Esophagus squamous epithelium (tissue), 5 donors: ENCODE measurements at regions not wholly inside any gene's neighbourhood (a gene's known extent, or its start where the extent isn't known, plus 50 kb on each side); places are given as distances from the start of the nearest gene placed in this dataset.
"Not testable (repeated sequence)": the region's sequence is repeated elsewhere in the genome, so short reads cannot be mapped to it uniquely, and the experiment has no call there.

Experiments used
- DNase-seq: peaks from one replicate; lab custom pipeline; 2025; lab: John Stamatoyannopoulos, UW
- H3K27ac ChIP-seq, 4 donors: fragments of 200-600 bp; sonication (generic); one replicate each; pipeline ENCODE4 v1.5.1; 2016 to 2019; ENCODE audit warnings: mild to moderate bottlenecking in 1 of 4
- H3K27me3 ChIP-seq, 4 donors: fragments of 200-600 bp; sonication (generic); 1 replicate in 3 of 4; 2 replicates in 1 of 4; pipeline versions ENCODE4 v1.5.1 to v1.6.0; 2017 to 2021; ENCODE audit warnings: antibody characterized with exemption in 1 of 4
- H3K36me3 ChIP-seq, 3 donors: fragments of 200-600 bp; sonication (generic); one replicate each; pipeline ENCODE4 v1.5.1; 2016 to 2019
- H3K4me1 ChIP-seq, 3 donors: fragments of 200-600 bp; sonication (generic); one replicate each; pipeline ENCODE4 v1.5.1; 2017 to 2019
- H3K4me3 ChIP-seq, 4 donors: fragments of 200-600 bp; sonication (generic); 1 replicate in 3 of 4; 2 replicates in 1 of 4; pipeline ENCODE4 v1.5.1; 2016 to 2019; ENCODE audit warnings: mild to moderate bottlenecking in 2 of 4, moderate library complexity in 1 of 4
- H3K9me3 ChIP-seq, 3 donors: fragments of 200-600 bp; sonication (generic); one replicate each; pipeline ENCODE4 v1.5.1; 2016 to 2019
- POLR2A ChIP-seq, 4 donors: fragments of 450-650 bp; IDR thresholded peaks; one replicate each; pipeline ENCODE4 v1.6.1; 2017; ENCODE audit warnings: antibody characterized with exemption in 4 of 4, mild to moderate bottlenecking in 4 of 4, moderate library complexity in 3 of 4
- WGBS, 2 donors: methylation state at CpG; one replicate each; pipeline ENCODE4 v1.1.5; 2018; 5-methylcytosine and 5-hydroxymethylcytosine counted together
- intact Hi-C: fragments of 100-400 bp; cut with DNase I; formaldehyde crosslinking; loops from one replicate; pipeline ENCODE4 v1.15.0; 2022
- TF ChIP-seq, protein P1 (sequence below), 6 experiments: fragments of 450-650 bp in 4 of 6; fragments of 200-600 bp in 2 of 6; sonication (generic) in 2 of 6; IDR thresholded peaks; one replicate each; pipeline ENCODE4 v1.5.1; 2016 to 2019; ENCODE audit warnings: antibody characterized with exemption in 6 of 6, mild to moderate bottlenecking in 4 of 6, moderate library complexity in 4 of 6
- donor health status: DM: yes; HTN: yes; CAD: no.

DNA sequence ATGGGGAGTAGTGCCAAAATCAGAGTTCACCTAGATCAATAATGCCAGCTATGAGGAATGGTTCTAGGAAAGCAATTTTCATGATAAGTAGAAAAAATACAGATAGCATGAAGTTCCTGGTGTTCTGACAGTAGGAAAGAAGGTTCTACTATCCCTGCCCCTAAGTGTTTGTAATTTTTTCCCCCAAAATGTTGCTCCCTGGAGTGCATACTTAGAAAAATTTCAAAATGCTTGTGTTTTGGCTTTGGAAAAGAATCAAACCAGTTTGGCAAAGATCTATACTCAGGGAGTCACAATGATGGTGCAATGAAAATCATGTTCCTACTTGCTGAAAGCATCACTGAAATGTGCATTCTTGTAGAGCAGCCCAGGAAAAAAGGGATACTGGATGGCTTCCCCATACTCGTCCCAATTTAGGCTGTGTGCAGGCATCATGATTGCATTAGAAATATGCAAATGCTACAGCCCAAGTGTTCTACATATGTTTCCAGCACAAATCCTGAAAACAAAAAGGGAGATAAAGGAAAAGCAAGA is 74.7 kb downstream of the LPAR4 start:
- no peak for DNase-seq
- Histone ChIP-seq H3K27me3 (no peaks in the 10 kb centered on the region), H3K4me1 (peaks cover 0 to 10% (median 0%) of the 10 kb centered on the region in 3 donors), H3K27ac (no peak overlapping the region), H3K9me3 (no peaks in the 10 kb centered on the region), H3K36me3 (no peaks in the 10 kb centered on the region), H3K4me3 (no peak overlapping the region)
- TF ChIP-seq POLR2A (IDR thresholded peaks at IDR 0.05), result no peak
- TF ChIP-seq, protein P1, sequence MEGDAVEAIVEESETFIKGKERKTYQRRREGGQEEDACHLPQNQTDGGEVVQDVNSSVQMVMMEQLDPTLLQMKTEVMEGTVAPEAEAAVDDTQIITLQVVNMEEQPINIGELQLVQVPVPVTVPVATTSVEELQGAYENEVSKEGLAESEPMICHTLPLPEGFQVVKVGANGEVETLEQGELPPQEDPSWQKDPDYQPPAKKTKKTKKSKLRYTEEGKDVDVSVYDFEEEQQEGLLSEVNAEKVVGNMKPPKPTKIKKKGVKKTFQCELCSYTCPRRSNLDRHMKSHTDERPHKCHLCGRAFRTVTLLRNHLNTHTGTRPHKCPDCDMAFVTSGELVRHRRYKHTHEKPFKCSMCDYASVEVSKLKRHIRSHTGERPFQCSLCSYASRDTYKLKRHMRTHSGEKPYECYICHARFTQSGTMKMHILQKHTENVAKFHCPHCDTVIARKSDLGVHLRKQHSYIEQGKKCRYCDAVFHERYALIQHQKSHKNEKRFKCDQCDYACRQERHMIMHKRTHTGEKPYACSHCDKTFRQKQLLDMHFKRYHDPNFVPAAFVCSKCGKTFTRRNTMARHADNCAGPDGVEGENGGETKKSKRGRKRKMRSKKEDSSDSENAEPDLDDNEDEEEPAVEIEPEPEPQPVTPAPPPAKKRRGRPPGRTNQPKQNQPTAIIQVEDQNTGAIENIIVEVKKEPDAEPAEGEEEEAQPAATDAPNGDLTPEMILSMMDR (IDR thresholded peaks at IDR 0.05), result no peak
- whole genome bisulfite sequencing, 2 donors, result 17 to 35% methylated on average over 1 of the region's 1 CpG
- intact Hi-C loops, result no loop called here

DNA sequence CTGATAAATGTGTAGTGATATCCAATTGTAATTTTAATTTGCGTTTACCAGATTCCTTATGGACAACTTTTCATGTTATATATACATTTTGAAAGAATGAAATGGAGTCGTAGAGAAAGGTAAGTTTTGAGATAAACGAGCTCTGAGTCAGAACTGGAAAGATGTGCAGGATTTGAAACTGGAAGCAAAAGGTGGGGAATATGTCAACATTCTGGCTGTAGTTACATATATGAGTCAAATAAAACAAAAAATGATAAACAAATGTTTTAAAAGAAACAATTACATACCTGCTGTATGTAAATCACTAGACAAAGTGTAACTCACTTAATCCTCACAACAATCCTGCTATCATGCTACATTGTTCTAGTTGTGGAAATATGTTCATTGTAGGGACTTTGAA is 84.0 kb downstream of the LPAR4 start:
- DNase-seq, result no peak
- no peaks in the 10 kb centered on the region for H3K36me3 ChIP-seq
- WGBS, 2 donors, result 60 to 78% methylated on average over 3 of the region's 3 CpGs
- no peak overlapping the region for H3K4me3 ChIP-seq
- H3K27me3 ChIP-seq, result peaks cover 0 to 3% (median 0%) of the 10 kb centered on the region in 4 donors
- H3K9me3 ChIP-seq, result no peaks in the 10 kb centered on the region
- intact Hi-C loops, result no loop called here
- no peak overlapping the region for H3K27ac ChIP-seq
- TF ChIP-seq POLR2A (IDR thresholded peaks at IDR 0.05), result no peak
- TF ChIP-seq, protein P1 (IDR thresholded peaks at IDR 0.05), result no peak
- no peaks in the 10 kb centered on the region for H3K4me1 ChIP-seq

DNA sequence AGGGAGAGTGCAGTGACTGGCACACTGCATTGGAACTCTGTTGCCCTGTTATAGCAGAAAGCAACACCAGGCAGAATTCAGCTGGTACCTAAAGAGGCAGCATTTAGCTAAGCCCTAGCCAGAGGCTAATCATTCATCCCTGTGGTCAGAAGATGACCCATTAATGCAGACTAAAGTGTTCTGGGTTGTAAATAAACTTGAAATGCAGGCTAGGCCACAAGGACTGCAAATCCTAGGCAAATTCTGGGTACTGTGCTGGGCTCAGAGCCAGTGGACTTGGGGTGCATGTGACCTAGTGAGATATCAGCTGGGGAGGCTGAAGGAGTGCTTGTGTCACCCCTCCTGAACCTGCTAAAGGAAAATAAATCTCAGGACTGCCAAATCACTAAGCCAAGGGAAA is 91.2 kb downstream of the LPAR4 start:
- Histone ChIP-seq H3K9me3 (no peaks in the 10 kb centered on the region), H3K27ac (no peak overlapping the region), H3K27me3 (no peaks in the 10 kb centered on the region), H3K4me1 (no peaks in the 10 kb centered on the region), H3K36me3 (no peaks in the 10 kb centered on the region), H3K4me3 (no peak overlapping the region)
- TF ChIP-seq, protein P1 (IDR thresholded peaks at IDR 0.05), result no peak
- no peak for TF ChIP-seq POLR2A (IDR thresholded peaks at IDR 0.05)
- DNase-seq, result no peak
- intact Hi-C loops, result no loop called here

DNA sequence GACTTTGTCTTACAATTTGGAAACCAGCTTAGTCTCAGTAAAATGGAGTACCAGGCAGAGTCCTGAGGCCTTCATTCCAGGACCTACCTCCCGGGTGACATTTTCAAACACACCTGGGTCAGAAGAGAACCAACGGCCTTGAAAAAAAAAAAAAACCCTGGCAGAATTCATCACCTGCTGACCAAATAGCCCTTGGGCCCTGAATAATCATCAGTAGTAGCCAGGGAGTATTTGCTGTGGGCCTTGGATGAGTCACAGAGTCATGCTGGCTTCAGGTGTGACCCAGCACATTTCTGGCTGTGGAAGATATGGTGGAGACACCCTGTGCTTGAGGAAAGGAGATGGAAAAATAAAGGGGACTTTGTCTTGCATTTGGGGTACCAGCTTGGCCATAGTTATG is 92.2 kb downstream of the LPAR4 start:
- Histone ChIP-seq H3K27ac (no peak overlapping the region), H3K9me3 (no peaks in the 10 kb centered on the region), H3K27me3 (no peaks in the 10 kb centered on the region), H3K36me3 (no peaks in the 10 kb centered on the region), H3K4me1 (no peaks in the 10 kb centered on the region), H3K4me3 (no peak overlapping the region)
- DNase-seq, result no peak
- intact Hi-C loops, result no loop called here
- TF ChIP-seq POLR2A (IDR thresholded peaks at IDR 0.05), result no peak
- TF ChIP-seq, protein P1 (IDR thresholded peaks at IDR 0.05), result no peak
- 61 to 100% methylated on average over 1 to 2 of the region's 2 CpGs for WGBS, 2 donors

DNA sequence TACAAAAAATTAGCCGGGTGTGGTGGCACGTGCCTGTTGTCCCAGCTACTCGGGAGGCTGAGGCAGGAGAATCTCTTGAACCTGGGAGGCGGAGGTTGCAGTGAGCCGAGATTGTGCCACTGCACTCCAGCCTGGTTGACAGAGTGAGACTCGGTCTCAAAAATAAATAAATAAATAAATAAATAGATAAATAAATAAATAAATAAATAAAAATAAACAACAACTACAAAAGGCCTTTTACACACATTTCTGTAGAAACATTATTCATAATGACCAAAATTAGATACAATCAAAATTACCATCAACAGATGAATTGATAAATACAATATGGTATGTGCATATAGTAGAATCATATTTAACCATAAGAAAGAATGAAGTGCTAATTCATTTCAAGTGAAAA is 96.7 kb downstream of the LPAR4 start:
- intact Hi-C loops, H3K9me3 ChIP-seq, DNase-seq, H3K4me3 ChIP-seq, H3K27ac ChIP-seq, H3K27me3 ChIP-seq, H3K4me1 ChIP-seq, H3K36me3 ChIP-seq: not testable (repeated sequence)
- WGBS, 2 donors, result 88 to 95% methylated on average over 6 of the region's 6 CpGs

DNA sequence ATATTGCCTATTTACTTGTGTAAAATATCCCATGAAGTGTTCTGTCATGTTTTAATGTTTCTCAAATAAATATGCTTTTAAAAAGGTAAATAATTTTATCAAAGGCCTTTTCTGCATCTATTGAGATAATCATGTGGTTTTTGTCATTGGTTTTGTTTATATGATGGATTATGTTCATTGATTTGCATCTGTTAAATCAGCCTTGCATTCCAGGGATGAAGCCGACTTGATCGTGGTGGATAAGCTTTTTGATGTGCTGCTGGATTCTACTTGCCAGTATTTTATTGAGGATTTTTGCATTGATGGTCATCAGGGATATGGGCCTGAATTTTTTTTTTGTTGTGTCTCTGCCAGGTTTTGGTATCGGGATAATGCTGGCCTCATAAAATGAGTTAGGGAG is 63.9 kb upstream of the P2RY10 start:
- H3K27me3 ChIP-seq, DNase-seq, H3K4me1 ChIP-seq, H3K27ac ChIP-seq, H3K9me3 ChIP-seq, intact Hi-C loops, H3K36me3 ChIP-seq, H3K4me3 ChIP-seq: not testable (repeated sequence)
- 61 to 76% methylated on average over 3 of the region's 3 CpGs for WGBS, 2 donors
